Fibroblast of lung (primary cell): ENCODE measurements at regions not wholly inside any gene's neighbourhood (a gene's known extent, or its start where the extent isn't known, plus 50 kb on each side); places are given as distances from the start of the nearest gene placed in this dataset.

Source experiments
- CTCF ChIP-seq, 2 donors: IDR thresholded peaks in 1 of 2; conservative IDR thresholded peaks in 1 of 2; 1 replicate in 1 of 2; 2 replicates in 1 of 2; pipeline ENCODE4 v1.5.1; 2011 to 2012; ENCODE audit warnings: low read length in 2 of 2, control low read depth in 1 of 2, inconsistent platforms in 1 of 2, low read depth in 1 of 2, mild to moderate bottlenecking in 1 of 2
- EZH2 ChIP-seq: IDR thresholded peaks from 2 replicates; pipeline ENCODE4 v1.5.1; 2012; ENCODE audit warnings: low read length, control low read depth, mild to moderate bottlenecking; ENCODE audit errors: missing control alignments

- TF ChIP-seq CTCF (conservative IDR thresholded peaks at IDR 0.05 in 1 of 2, IDR thresholded peaks at IDR 0.05 in 1 of 2; ENCODE audit: low read depth in 1 of 2, low read length in 2 of 2) (no peak), EZH2 (no peak)
These were observed 151.1 kb downstream of the IRF8 start for GRCh38 chr16:86050111-86050510.
